HCT116 (cell line): ENCODE measurements at regions not wholly inside any gene's neighbourhood (a gene's known extent, or its start where the extent isn't known, plus 50 kb on each side); places are given as distances from the start of the nearest gene placed in this dataset.

Experiments used
- CTCF ChIP-seq, 3 experiments: fragments of 200-600 bp in 1 of 3; sonication (generic) in 1 of 3; IDR thresholded peaks in 2 of 3; conservative IDR thresholded peaks in 1 of 3; 2 replicates each; pipeline ENCODE4 v1.5.1; 2012 to 2017; ENCODE audit warnings: low read depth in 2 of 3, low read length in 2 of 3, antibody characterized with exemption in 1 of 3, borderline replicate concordance in 1 of 3, control low read depth in 1 of 3, mild to moderate bottlenecking in 1 of 3, mixed read lengths in 1 of 3, mixed run types in 1 of 3, moderate library complexity in 1 of 3; ENCODE audit not compliant: insufficient read depth in 1 of 3
- EZH2 ChIP-seq: fragments of 200-600 bp; sonication (generic); IDR thresholded peaks from 2 replicates; pipeline ENCODE4 v1.6.1; 2017; ENCODE audit warnings: antibody characterized with exemption, mixed run types
- POLR2AphosphoS5 ChIP-seq: IDR thresholded peaks from 2 replicates; pipeline ENCODE4 v1.6.1; 2011; ENCODE audit warnings: mild to moderate bottlenecking, low read depth, low read length, moderate library complexity
- TCF7L2 ChIP-seq: IDR thresholded peaks from 2 replicates; pipeline ENCODE4 v1.7.0; 2011; ENCODE audit warnings: borderline replicate concordance, inconsistent platforms; ENCODE audit not compliant: insufficient read depth, insufficient read length; ENCODE audit errors: extremely low read depth
- ZFX ChIP-seq: fragments of 450-650 bp; IDR thresholded peaks from 2 replicates; pipeline ENCODE4 v1.6.1; 2017

GRCh38 chr2:173625315-173625714 lies 270.6 kb downstream of the CDCA7 start:
- TF ChIP-seq ZFX (no peak), TCF7L2 (no peak), POLR2AphosphoS5 (no peak), CTCF (IDR thresholded peaks at IDR 0.05 in 2 of 3, conservative IDR thresholded peaks at IDR 0.05 in 1 of 3; ENCODE audit: borderline replicate concordance in 1 of 3, insufficient read depth in 1 of 3, low read depth in 2 of 3, low read length in 2 of 3) (no peak), EZH2 (no peak)
